ENCODE measurements at regions not wholly inside any gene's neighbourhood (a gene's known extent, or its start where the extent isn't known, plus 50 kb on each side); places are given as distances from the start of the nearest gene placed in this dataset.

DNA sequence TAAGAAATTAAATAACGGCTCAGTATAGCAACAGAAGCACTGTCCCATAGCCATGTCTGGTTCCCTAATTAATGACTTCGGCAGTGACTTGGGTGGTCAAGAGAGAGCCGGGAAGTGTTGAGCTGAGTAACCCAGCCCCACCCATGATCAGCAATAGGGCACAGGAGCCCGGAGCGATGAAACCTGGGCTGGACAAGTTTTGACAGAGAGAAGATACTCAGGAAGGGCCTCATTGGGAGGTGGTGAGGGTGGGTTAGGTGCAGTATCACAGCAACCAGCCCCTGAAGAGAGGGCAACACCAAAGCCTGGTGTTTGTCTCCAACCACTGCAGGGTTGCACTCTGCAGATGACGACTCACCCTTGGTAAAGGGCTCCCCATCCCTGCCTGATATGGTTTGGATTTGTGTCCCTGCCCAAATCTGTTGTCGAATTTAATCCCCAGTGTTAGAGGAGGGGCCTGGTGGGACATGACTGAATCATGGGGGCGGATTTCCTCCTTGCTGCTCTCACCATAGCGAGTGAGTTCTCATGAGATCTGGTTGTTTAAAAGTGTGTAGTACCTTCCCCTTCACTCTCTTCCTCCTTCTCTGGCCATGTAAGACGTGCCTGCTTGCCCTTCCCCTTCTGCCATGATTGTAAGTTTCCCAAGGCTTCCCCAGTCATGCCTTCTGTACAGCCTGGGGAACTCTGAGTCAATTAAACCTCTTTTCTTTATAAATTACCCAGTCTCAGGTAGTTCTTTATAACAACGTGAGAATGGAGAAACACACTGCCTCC, 124.9 kb upstream of the MED13L start:
- no peaks in the 10 kb centered on the region for H3K9me3 ChIP-seq (ENCODE audit: control insufficient read depth in 4 of 4, low read length in 3 of 4)
- 92% methylated on average over 11 of the region's 11 CpGs for WGBS
- H3K27me3 ChIP-seq (ENCODE audit: control insufficient read depth in 4 of 4, insufficient read depth in 4 of 4, low read length in 3 of 4): no peaks in the 10 kb centered on the region
- H3K4me1 ChIP-seq (ENCODE audit: control insufficient read depth in 4 of 4, insufficient read depth in 4 of 4, low read length in 3 of 4): peaks cover 0 to 26% (median 20%) of the 10 kb centered on the region in 4 donors
- no peak overlapping the region for H3K9ac ChIP-seq (ENCODE audit: low read depth in 1 of 2, low read length in 2 of 2)
- H3K4me3 ChIP-seq (ENCODE audit: low read depth in 1 of 3, low read length in 3 of 3): no peak overlapping the region
- H3K27ac ChIP-seq (ENCODE audit: low read depth in 1 of 2, low read length in 2 of 2): no peak overlapping the region
- no peak for DNase-seq (ENCODE audit: low spot score)
- TF ChIP-seq CTCF (IDR thresholded peaks at IDR 0.05; ENCODE audit: low read depth, low read length, missing input control): no peak
- TF ChIP-seq RAD21 (IDR thresholded peaks at IDR 0.05): no peak
- TF ChIP-seq HNF4A (conservative IDR thresholded peaks at IDR 0.05): no peak
- no peak for TF ChIP-seq RXRA (IDR thresholded peaks at IDR 0.05)
- TF ChIP-seq, protein P1, sequence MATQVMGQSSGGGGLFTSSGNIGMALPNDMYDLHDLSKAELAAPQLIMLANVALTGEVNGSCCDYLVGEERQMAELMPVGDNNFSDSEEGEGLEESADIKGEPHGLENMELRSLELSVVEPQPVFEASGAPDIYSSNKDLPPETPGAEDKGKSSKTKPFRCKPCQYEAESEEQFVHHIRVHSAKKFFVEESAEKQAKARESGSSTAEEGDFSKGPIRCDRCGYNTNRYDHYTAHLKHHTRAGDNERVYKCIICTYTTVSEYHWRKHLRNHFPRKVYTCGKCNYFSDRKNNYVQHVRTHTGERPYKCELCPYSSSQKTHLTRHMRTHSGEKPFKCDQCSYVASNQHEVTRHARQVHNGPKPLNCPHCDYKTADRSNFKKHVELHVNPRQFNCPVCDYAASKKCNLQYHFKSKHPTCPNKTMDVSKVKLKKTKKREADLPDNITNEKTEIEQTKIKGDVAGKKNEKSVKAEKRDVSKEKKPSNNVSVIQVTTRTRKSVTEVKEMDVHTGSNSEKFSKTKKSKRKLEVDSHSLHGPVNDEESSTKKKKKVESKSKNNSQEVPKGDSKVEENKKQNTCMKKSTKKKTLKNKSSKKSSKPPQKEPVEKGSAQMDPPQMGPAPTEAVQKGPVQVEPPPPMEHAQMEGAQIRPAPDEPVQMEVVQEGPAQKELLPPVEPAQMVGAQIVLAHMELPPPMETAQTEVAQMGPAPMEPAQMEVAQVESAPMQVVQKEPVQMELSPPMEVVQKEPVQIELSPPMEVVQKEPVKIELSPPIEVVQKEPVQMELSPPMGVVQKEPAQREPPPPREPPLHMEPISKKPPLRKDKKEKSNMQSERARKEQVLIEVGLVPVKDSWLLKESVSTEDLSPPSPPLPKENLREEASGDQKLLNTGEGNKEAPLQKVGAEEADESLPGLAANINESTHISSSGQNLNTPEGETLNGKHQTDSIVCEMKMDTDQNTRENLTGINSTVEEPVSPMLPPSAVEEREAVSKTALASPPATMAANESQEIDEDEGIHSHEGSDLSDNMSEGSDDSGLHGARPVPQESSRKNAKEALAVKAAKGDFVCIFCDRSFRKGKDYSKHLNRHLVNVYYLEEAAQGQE (IDR thresholded peaks at IDR 0.05): no peak
- TF ChIP-seq MAX (IDR thresholded peaks at IDR 0.05): no peak
- H3K36me3 ChIP-seq (ENCODE audit: control insufficient read depth in 4 of 4, insufficient read depth in 3 of 4, low read depth in 1 of 4, low read length in 3 of 4): no peaks in the 10 kb centered on the region

DNA sequence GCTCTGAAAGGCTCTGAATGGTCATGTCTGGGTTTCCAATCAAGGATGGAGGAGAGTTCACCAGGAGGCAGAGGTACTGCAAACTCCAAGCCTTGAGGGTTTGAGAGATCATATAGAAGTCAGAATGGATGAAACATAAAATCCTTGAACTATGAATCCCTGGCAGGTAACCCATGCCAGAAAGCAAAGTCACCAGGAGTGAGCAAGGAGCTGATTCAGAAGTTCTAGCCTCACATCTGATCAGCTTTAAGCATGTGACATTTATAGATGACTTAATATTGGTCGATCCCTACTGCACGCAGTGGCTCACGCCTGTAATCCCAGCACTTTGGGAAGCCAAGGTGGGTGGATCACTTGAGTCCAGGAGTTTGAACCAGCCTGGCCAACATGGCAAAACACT, 126.1 kb upstream of the MED13L start:
- DNase-seq (ENCODE audit: low spot score): no peak
- 94% methylated on average over 3 of the region's 3 CpGs for WGBS
- H3K36me3 ChIP-seq (ENCODE audit: control insufficient read depth in 4 of 4, insufficient read depth in 3 of 4, low read depth in 1 of 4, low read length in 3 of 4): no peaks in the 10 kb centered on the region
- peaks cover 0 to 26% (median 20%) of the 10 kb centered on the region in 4 donors for H3K4me1 ChIP-seq (ENCODE audit: control insufficient read depth in 4 of 4, insufficient read depth in 4 of 4, low read length in 3 of 4)
- no peak overlapping the region for H3K27ac ChIP-seq (ENCODE audit: low read depth in 1 of 2, low read length in 2 of 2)
- no peaks in the 10 kb centered on the region for H3K9me3 ChIP-seq (ENCODE audit: control insufficient read depth in 4 of 4, low read length in 3 of 4)
- H3K4me3 ChIP-seq (ENCODE audit: low read depth in 1 of 3, low read length in 3 of 3): no peak overlapping the region
- H3K27me3 ChIP-seq (ENCODE audit: control insufficient read depth in 4 of 4, insufficient read depth in 4 of 4, low read length in 3 of 4): no peaks in the 10 kb centered on the region
- H3K9ac ChIP-seq (ENCODE audit: low read depth in 1 of 2, low read length in 2 of 2): no peak overlapping the region
- TF ChIP-seq YY1 (IDR thresholded peaks at IDR 0.05) (no peak), FOXA1 (IDR thresholded peaks at IDR 0.05) (no peak), TAF1 (conservative IDR thresholded peaks at IDR 0.05) (no peak), HNF4A (conservative IDR thresholded peaks at IDR 0.05) (no peak), RAD21 (IDR thresholded peaks at IDR 0.05) (no peak), CTCF (IDR thresholded peaks at IDR 0.05; ENCODE audit: low read depth, low read length, missing input control) (no peak), RXRA (IDR thresholded peaks at IDR 0.05) (no peak)
- TF ChIP-seq, protein P2, sequence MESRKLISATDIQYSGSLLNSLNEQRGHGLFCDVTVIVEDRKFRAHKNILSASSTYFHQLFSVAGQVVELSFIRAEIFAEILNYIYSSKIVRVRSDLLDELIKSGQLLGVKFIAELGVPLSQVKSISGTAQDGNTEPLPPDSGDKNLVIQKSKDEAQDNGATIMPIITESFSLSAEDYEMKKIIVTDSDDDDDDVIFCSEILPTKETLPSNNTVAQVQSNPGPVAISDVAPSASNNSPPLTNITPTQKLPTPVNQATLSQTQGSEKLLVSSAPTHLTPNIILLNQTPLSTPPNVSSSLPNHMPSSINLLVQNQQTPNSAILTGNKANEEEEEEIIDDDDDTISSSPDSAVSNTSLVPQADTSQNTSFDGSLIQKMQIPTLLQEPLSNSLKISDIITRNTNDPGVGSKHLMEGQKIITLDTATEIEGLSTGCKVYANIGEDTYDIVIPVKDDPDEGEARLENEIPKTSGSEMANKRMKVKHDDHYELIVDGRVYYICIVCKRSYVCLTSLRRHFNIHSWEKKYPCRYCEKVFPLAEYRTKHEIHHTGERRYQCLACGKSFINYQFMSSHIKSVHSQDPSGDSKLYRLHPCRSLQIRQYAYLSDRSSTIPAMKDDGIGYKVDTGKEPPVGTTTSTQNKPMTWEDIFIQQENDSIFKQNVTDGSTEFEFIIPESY (IDR thresholded peaks at IDR 0.05): no peak
- TF ChIP-seq, protein P1 (IDR thresholded peaks at IDR 0.05): no peak
